Tibial artery (tissue), 4 donors: ENCODE measurements at regions not wholly inside any gene's neighbourhood (a gene's known extent, or its start where the extent isn't known, plus 50 kb on each side); places are given as distances from the start of the nearest gene placed in this dataset.

Experiments used
- DNase-seq, 2 donors: peaks; one replicate each; pipeline ENCODE4 v3.0.0-alpha.2; 2019
- H3K27ac ChIP-seq, 2 donors: fragments of 200-600 bp; sonication (generic) in 1 of 2; 1 replicate in 1 of 2; 2 replicates in 1 of 2; pipeline ENCODE4 v1.5.1; 2018 to 2019; ENCODE audit warnings: mild to moderate bottlenecking in 1 of 2
- H3K27me3 ChIP-seq, 2 donors: fragments of 200-600 bp; sonication (generic) in 1 of 2; one replicate each; pipeline versions ENCODE4 v1.5.1 to v1.6.0; 2016 to 2019
- H3K36me3 ChIP-seq, 3 donors: fragments of 200-600 bp; sonication (generic) in 2 of 3; one replicate each; pipeline ENCODE4 v1.5.1; 2016 to 2019; ENCODE audit warnings: mild to moderate bottlenecking in 2 of 3
- H3K4me1 ChIP-seq, 4 donors: fragments of 200-600 bp; sonication (generic) in 2 of 4; 1 replicate in 3 of 4; 2 replicates in 1 of 4; pipeline ENCODE4 v1.5.1; 2016 to 2019
- H3K4me3 ChIP-seq, 2 donors: fragments of 200-600 bp; sonication (generic) in 1 of 2; 1 replicate in 1 of 2; 2 replicates in 1 of 2; pipeline ENCODE4 v1.5.1; 2018 to 2019; ENCODE audit warnings: mild to moderate bottlenecking in 2 of 2
- H3K9me3 ChIP-seq, 3 donors: fragments of 200-600 bp; sonication (generic) in 1 of 3; one replicate each; pipeline ENCODE4 v1.5.1; 2016 to 2019
- intact Hi-C: fragments of 100-400 bp; cut with DNase I; formaldehyde crosslinking; loops from one replicate; pipeline ENCODE4 v1.15.0; 2023; ENCODE audit warnings: low total_unique reads
- TF ChIP-seq, protein P1 (sequence below), 2 experiments: fragments of 200-600 bp in 1 of 2; fragments of 450-650 bp in 1 of 2; IDR thresholded peaks; one replicate each; pipeline ENCODE4 v1.5.1; 2017 to 2019; ENCODE audit warnings: antibody characterized with exemption in 2 of 2, mild to moderate bottlenecking in 1 of 2, moderate library complexity in 1 of 2

DNA sequence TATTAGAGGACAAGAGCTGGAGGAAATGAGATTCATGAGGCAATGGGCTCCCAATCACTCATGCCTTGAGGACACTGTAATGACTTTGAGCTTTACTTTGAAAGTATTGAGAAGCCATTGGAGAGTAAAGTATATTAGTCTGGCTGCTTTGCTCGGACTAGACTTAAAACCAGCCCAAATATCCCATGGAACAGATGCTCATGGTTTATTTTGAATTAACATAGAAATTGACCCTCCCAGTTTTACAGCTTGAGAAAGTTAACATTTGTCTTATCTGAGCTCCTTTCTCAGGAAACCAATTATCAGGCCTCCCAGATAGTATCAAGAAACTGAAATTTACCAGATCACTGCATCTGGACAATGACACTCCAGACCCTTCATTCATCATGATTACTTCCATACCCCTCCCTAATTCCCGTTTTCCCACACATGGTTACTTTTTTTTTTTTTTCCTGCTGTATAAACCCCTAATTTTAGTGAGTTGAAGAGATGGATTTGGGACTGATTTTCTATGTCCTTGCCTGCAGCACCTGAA, 270.8 kb upstream of the SMIM30 start:
- no peaks in the 10 kb centered on the region for H3K36me3 ChIP-seq
- no peaks in the 10 kb centered on the region for H3K9me3 ChIP-seq
- H3K27me3 ChIP-seq: no peaks in the 10 kb centered on the region
- DNase-seq: no peak
- no peak overlapping the region for H3K4me3 ChIP-seq
- no peaks in the 10 kb centered on the region for H3K4me1 ChIP-seq
- no peak overlapping the region for H3K27ac ChIP-seq
- TF ChIP-seq, protein P1, sequence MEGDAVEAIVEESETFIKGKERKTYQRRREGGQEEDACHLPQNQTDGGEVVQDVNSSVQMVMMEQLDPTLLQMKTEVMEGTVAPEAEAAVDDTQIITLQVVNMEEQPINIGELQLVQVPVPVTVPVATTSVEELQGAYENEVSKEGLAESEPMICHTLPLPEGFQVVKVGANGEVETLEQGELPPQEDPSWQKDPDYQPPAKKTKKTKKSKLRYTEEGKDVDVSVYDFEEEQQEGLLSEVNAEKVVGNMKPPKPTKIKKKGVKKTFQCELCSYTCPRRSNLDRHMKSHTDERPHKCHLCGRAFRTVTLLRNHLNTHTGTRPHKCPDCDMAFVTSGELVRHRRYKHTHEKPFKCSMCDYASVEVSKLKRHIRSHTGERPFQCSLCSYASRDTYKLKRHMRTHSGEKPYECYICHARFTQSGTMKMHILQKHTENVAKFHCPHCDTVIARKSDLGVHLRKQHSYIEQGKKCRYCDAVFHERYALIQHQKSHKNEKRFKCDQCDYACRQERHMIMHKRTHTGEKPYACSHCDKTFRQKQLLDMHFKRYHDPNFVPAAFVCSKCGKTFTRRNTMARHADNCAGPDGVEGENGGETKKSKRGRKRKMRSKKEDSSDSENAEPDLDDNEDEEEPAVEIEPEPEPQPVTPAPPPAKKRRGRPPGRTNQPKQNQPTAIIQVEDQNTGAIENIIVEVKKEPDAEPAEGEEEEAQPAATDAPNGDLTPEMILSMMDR (IDR thresholded peaks at IDR 0.05): no peak
- intact Hi-C loops: no loop called here

DNA sequence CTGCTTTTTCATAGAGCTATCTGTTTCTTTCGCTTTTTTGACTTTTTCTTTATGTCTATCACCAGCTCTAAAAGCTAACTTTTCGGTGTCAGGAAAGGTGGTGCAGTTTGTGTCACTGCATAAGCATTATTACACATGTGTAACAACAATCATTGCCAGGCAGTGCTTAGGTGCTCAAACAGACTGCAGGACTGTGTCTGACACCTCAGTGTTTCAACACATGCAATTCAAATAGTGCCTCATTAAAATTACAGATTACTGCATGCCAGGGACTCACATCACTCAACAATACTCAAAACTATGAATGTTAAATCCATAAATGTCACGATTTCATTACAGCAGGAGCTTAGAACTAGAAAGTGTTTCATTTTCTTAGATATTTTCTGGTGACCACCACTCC, 265.3 kb upstream of the SMIM30 start:
- Histone ChIP-seq H3K27ac (no peak overlapping the region), H3K4me3 (no peak overlapping the region), H3K9me3 (no peaks in the 10 kb centered on the region), H3K36me3 (no peaks in the 10 kb centered on the region), H3K27me3 (no peaks in the 10 kb centered on the region), H3K4me1 (no peaks in the 10 kb centered on the region)
- TF ChIP-seq, protein P1 (IDR thresholded peaks at IDR 0.05): no peak
- DNase-seq: no peak
- intact Hi-C loops: no loop called here

DNA sequence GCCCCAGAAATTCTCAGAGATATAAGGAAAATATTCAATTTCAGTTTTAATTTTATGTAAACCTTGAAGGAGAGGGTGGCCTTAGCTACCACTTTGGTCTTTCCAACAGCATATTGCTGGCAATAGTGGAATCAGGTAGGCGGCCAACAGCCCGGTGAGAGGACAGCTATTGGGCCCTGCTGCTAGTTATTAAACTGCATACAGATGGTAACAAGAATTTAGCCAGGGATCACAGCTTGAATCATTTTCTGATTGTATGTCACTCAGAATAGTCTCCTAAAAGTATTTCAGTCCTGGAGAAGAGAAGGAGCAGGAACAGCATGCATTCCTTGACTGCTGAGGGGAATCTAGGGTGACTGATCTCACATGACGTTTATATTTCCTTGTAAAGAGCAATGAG, 261.4 kb upstream of the SMIM30 start:
- H3K36me3 ChIP-seq: no peaks in the 10 kb centered on the region
- TF ChIP-seq, protein P1 (IDR thresholded peaks at IDR 0.05): no peak
- intact Hi-C loops: no loop called here
- H3K27ac ChIP-seq: no peak overlapping the region
- H3K9me3 ChIP-seq: no peaks in the 10 kb centered on the region
- no peak overlapping the region for H3K4me3 ChIP-seq
- no peak for DNase-seq
- no peaks in the 10 kb centered on the region for H3K27me3 ChIP-seq
- H3K4me1 ChIP-seq: no peaks in the 10 kb centered on the region

DNA sequence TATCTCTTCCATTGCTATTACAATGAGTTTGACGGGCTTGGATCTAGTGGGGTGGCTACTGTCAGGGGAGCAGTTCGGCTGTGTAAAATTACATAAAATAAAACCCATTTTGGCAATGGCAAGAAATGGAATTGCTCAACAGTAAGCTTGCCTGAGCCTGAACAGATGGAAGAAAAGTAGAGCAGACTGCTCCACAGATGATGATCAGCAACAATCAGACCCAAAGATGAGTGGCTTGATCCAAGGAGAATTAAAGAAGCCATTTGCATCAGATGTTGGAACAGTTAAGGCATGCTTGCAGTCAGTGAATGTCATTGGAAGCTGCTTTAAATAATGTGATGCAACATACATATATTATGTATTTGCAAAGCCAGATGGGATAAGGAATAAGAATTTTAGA, 256.6 kb upstream of the SMIM30 start:
- Histone ChIP-seq H3K4me1 (peaks cover 0 to 5% (median 0%) of the 10 kb centered on the region in 4 donors), H3K36me3 (no peaks in the 10 kb centered on the region), H3K4me3 (no peak overlapping the region), H3K9me3 (no peaks in the 10 kb centered on the region), H3K27ac (no peak overlapping the region), H3K27me3 (no peaks in the 10 kb centered on the region)
- TF ChIP-seq, protein P1 (IDR thresholded peaks at IDR 0.05): no peak
- no peak for DNase-seq
- intact Hi-C loops: no loop called here

DNA sequence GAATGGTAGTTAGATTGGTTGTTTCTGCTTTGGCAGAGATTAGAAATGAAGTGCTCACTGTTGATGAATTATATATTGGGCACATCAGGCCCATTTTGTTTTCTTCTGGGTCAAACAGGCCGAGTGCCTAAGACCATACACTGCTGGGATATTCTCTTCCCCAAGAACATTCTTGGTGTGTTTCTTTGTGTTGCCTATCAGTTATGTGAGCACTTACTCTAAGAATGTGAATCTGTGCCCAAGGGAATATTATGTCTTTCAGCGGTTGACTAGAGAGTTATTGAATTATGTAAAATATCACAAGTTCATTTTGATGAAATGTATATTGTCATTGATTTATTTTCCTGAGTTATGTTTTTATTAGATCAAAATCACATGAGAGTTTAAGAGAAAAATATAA, 255.5 kb upstream of the SMIM30 start:
- TF ChIP-seq, protein P1 (IDR thresholded peaks at IDR 0.05): no peak
- H3K36me3 ChIP-seq: no peaks in the 10 kb centered on the region
- no peaks in the 10 kb centered on the region for H3K27me3 ChIP-seq

More for the DNA sequence above, 255.5 kb upstream of the SMIM30 start:
- intact Hi-C loops: no loop called here
- Histone ChIP-seq H3K4me1 (peaks cover 0 to 5% (median 0%) of the 10 kb centered on the region in 4 donors), H3K9me3 (no peaks in the 10 kb centered on the region), H3K27ac (no peak overlapping the region), H3K4me3 (no peak overlapping the region)
- DNase-seq: no peak
